ENCODE measurements at regions not wholly inside any gene's neighbourhood (a gene's known extent, or its start where the extent isn't known, plus 50 kb on each side); places are given as distances from the start of the nearest gene placed in this dataset.

GRCh38 chr18:39839782-39840181 is 2115.3 kb upstream of the PIK3C3 start:
- H3K4me3 Mint-ChIP-seq = no peak overlapping the region
- Histone ChIP-seq H3K9me3 (ENCODE audit: control insufficient read depth in 1 of 2, low read length in 2 of 2) (no peaks in the 10 kb centered on the region), H3K27me3 (ENCODE audit: insufficient read depth, low read length) (no peaks in the 10 kb centered on the region), H3K4me1 (ENCODE audit: insufficient read depth, low read length) (no peaks in the 10 kb centered on the region), H3K36me3 (ENCODE audit: insufficient read depth, low read length) (no peaks in the 10 kb centered on the region), H3K4me3 (ENCODE audit: low read length in 2 of 2) (no peak overlapping the region), H3K27ac (ENCODE audit: low read depth, low read length) (no peak overlapping the region)
- ChIA-PET CTCF (ENCODE audit: partially characterized antibody) (no interaction called here), POLR2A (ENCODE audit: partially characterized antibody) (no interaction called here)
- intact Hi-C loops (cut with micrococcal nuclease) = no loop called here
- peaks cover 0 to 1% (median 0%) of the 10 kb centered on the region in 4 donors for H3K4me1 Mint-ChIP-seq
- DNase-seq = no peak
- H3K27ac Mint-ChIP-seq = no peak overlapping the region
- H3K27me3 Mint-ChIP-seq = peaks cover 3 to 4% of the 10 kb centered on the region in 2 donors
- peaks cover 0 to 14% (median 5%) of the 10 kb centered on the region in 8 donors for H3K9me3 Mint-ChIP-seq
- no peaks in the 10 kb centered on the region for H3K36me3 Mint-ChIP-seq

- no peaks in the 10 kb centered on the region for H3K36me3 ChIP-seq (ENCODE audit: insufficient read depth, low read length)
- H3K27me3 ChIP-seq (ENCODE audit: insufficient read depth, low read length) = no peaks in the 10 kb centered on the region
- Mint-ChIP-seq H3K27me3 (peaks cover 0 to 4% of the 10 kb centered on the region in 2 donors), H3K4me1 (peaks cover 0 to 1% (median 0%) of the 10 kb centered on the region in 4 donors), H3K4me3 (no peak overlapping the region), H3K36me3 (no peaks in the 10 kb centered on the region), H3K27ac (no peak overlapping the region), H3K9me3 (peaks cover 0 to 14% (median 5%) of the 10 kb centered on the region in 8 donors)
- no peak overlapping the region for H3K4me3 ChIP-seq (ENCODE audit: low read length in 2 of 2)
- no peak overlapping the region for H3K27ac ChIP-seq (ENCODE audit: low read depth, low read length)
- H3K4me1 ChIP-seq (ENCODE audit: insufficient read depth, low read length) = no peaks in the 10 kb centered on the region
- POLR2A ChIA-PET (ENCODE audit: partially characterized antibody) = no interaction called here
- no peak for DNase-seq
- CTCF ChIA-PET (ENCODE audit: partially characterized antibody) = no interaction called here
- intact Hi-C loops (cut with micrococcal nuclease) = no loop called here
- no peaks in the 10 kb centered on the region for H3K9me3 ChIP-seq (ENCODE audit: control insufficient read depth in 1 of 2, low read length in 2 of 2)
Measured at GRCh38 chr18:39838831-39839230, 2116.2 kb upstream of the PIK3C3 start.

GRCh38 chr18:39835303-39836030 is 2119.6 kb upstream of the PIK3C3 start:
- H3K36me3 ChIP-seq (ENCODE audit: insufficient read depth, low read length) = no peaks in the 10 kb centered on the region
- intact Hi-C loops (cut with micrococcal nuclease) = no loop called here
- ChIA-PET CTCF (ENCODE audit: partially characterized antibody) (no interaction called here), POLR2A (ENCODE audit: partially characterized antibody) (no interaction called here)
- no peak for DNase-seq
- H3K27me3 Mint-ChIP-seq = no peaks in the 10 kb centered on the region
- no peaks in the 10 kb centered on the region for H3K4me1 Mint-ChIP-seq
- no peaks in the 10 kb centered on the region for H3K9me3 ChIP-seq (ENCODE audit: control insufficient read depth in 1 of 2, low read length in 2 of 2)
- H3K27ac ChIP-seq (ENCODE audit: low read depth, low read length) = no peak overlapping the region
- peaks cover 0 to 11% (median 3%) of the 10 kb centered on the region in 8 donors for H3K9me3 Mint-ChIP-seq
- H3K4me1 ChIP-seq (ENCODE audit: insufficient read depth, low read length) = no peaks in the 10 kb centered on the region
- H3K36me3 Mint-ChIP-seq = no peaks in the 10 kb centered on the region
- no peak overlapping the region for H3K4me3 ChIP-seq (ENCODE audit: low read length in 2 of 2)
- no peak overlapping the region for H3K27ac Mint-ChIP-seq
- H3K4me3 Mint-ChIP-seq = no peak overlapping the region
- no peaks in the 10 kb centered on the region for H3K27me3 ChIP-seq (ENCODE audit: insufficient read depth, low read length)

GRCh38 chr18:39834636-39835035 is 2120.4 kb upstream of the PIK3C3 start:
- DNase-seq = no peak
- H3K4me3 ChIP-seq (ENCODE audit: low read length in 2 of 2) = no peak overlapping the region
- no peaks in the 10 kb centered on the region for H3K27me3 ChIP-seq (ENCODE audit: insufficient read depth, low read length)
- H3K36me3 ChIP-seq (ENCODE audit: insufficient read depth, low read length) = no peaks in the 10 kb centered on the region
- Mint-ChIP-seq H3K27ac (no peak overlapping the region), H3K9me3 (peaks cover 0 to 11% (median 3%) of the 10 kb centered on the region in 8 donors), H3K4me1 (no peaks in the 10 kb centered on the region), H3K36me3 (no peaks in the 10 kb centered on the region), H3K4me3 (no peak overlapping the region), H3K27me3 (no peaks in the 10 kb centered on the region)
- H3K27ac ChIP-seq (ENCODE audit: low read depth, low read length) = no peak overlapping the region
- no peaks in the 10 kb centered on the region for H3K4me1 ChIP-seq (ENCODE audit: insufficient read depth, low read length)
- POLR2A ChIA-PET (ENCODE audit: partially characterized antibody) = no interaction called here
- H3K9me3 ChIP-seq (ENCODE audit: control insufficient read depth in 1 of 2, low read length in 2 of 2) = no peaks in the 10 kb centered on the region
- intact Hi-C loops (cut with micrococcal nuclease) = no loop called here
- CTCF ChIA-PET (ENCODE audit: partially characterized antibody) = no interaction called here

GRCh38 chr18:39825485-39826150 is 2129.4 kb upstream of the PIK3C3 start:
- no peak overlapping the region for H3K27ac Mint-ChIP-seq
- DNase-seq = no peak
- ChIA-PET POLR2A (ENCODE audit: partially characterized antibody) (no interaction called here), CTCF (ENCODE audit: partially characterized antibody) (no interaction called here)
- Histone ChIP-seq H3K36me3 (ENCODE audit: insufficient read depth, low read length) (no peaks in the 10 kb centered on the region), H3K4me1 (ENCODE audit: insufficient read depth, low read length) (no peaks in the 10 kb centered on the region), H3K4me3 (ENCODE audit: low read length in 2 of 2) (no peak overlapping the region), H3K9me3 (ENCODE audit: control insufficient read depth in 1 of 2, low read length in 2 of 2) (no peaks in the 10 kb centered on the region), H3K27me3 (ENCODE audit: insufficient read depth, low read length) (no peaks in the 10 kb centered on the region), H3K27ac (ENCODE audit: low read depth, low read length) (no peak overlapping the region)
- H3K4me1 Mint-ChIP-seq = no peaks in the 10 kb centered on the region
- intact Hi-C loops (cut with micrococcal nuclease) = no loop called here
- no peaks in the 10 kb centered on the region for H3K36me3 Mint-ChIP-seq
- no peak overlapping the region for H3K4me3 Mint-ChIP-seq
- H3K9me3 Mint-ChIP-seq = peaks cover 0 to 18% (median 3%) of the 10 kb centered on the region in 8 donors
- H3K27me3 Mint-ChIP-seq = no peaks in the 10 kb centered on the region

- no peaks in the 10 kb centered on the region for H3K36me3 ChIP-seq (ENCODE audit: insufficient read depth, low read length)
- H3K27ac ChIP-seq (ENCODE audit: low read depth, low read length) = no peak overlapping the region
- Mint-ChIP-seq H3K27ac (no peak overlapping the region), H3K9me3 (peaks cover 0 to 17% (median 9%) of the 10 kb centered on the region in 8 donors), H3K4me1 (no peaks in the 10 kb centered on the region), H3K36me3 (no peaks in the 10 kb centered on the region), H3K4me3 (no peak overlapping the region), H3K27me3 (no peaks in the 10 kb centered on the region)
- H3K9me3 ChIP-seq (ENCODE audit: control insufficient read depth in 1 of 2, low read length in 2 of 2) = peaks cover 0 to 6% of the 10 kb centered on the region in 2 donors
- intact Hi-C loops (cut with micrococcal nuclease) = no loop called here
- H3K4me1 ChIP-seq (ENCODE audit: insufficient read depth, low read length) = no peaks in the 10 kb centered on the region
- ChIA-PET POLR2A (ENCODE audit: partially characterized antibody) (no interaction called here), CTCF (ENCODE audit: partially characterized antibody) (no interaction called here)
- H3K27me3 ChIP-seq (ENCODE audit: insufficient read depth, low read length) = no peaks in the 10 kb centered on the region
- DNase-seq = no peak
- no peak overlapping the region for H3K4me3 ChIP-seq (ENCODE audit: low read length in 2 of 2)
Measured at GRCh38 chr18:39806525-39806924, 2148.5 kb upstream of the PIK3C3 start.

- Histone ChIP-seq H3K27me3 (ENCODE audit: insufficient read depth, low read length) (no peaks in the 10 kb centered on the region), H3K9me3 (ENCODE audit: control insufficient read depth in 1 of 2, low read length in 2 of 2) (peaks cover 0 to 8% of the 10 kb centered on the region in 2 donors), H3K4me3 (ENCODE audit: low read length in 2 of 2) (no peak overlapping the region), H3K36me3 (ENCODE audit: insufficient read depth, low read length) (no peaks in the 10 kb centered on the region), H3K4me1 (ENCODE audit: insufficient read depth, low read length) (no peaks in the 10 kb centered on the region), H3K27ac (ENCODE audit: low read depth, low read length) (no peak overlapping the region)
- H3K27me3 Mint-ChIP-seq = no peaks in the 10 kb centered on the region
- DNase-seq = no peak
- peaks cover 0 to 10% (median 7%) of the 10 kb centered on the region in 8 donors for H3K9me3 Mint-ChIP-seq
- POLR2A ChIA-PET (ENCODE audit: partially characterized antibody) = no interaction called here
- H3K27ac Mint-ChIP-seq = no peak overlapping the region
- no peaks in the 10 kb centered on the region for H3K4me1 Mint-ChIP-seq
- no peak overlapping the region for H3K4me3 Mint-ChIP-seq
- H3K36me3 Mint-ChIP-seq = no peaks in the 10 kb centered on the region
- intact Hi-C loops (cut with micrococcal nuclease) = no loop called here
- CTCF ChIA-PET (ENCODE audit: partially characterized antibody) = no interaction called here
Measured at GRCh38 chr18:39805218-39805617, 2149.8 kb upstream of the PIK3C3 start.

All from CD4-positive, alpha-beta memory T cell (primary cell).